ENCODE measurements at regions not wholly inside any gene's neighbourhood (a gene's known extent, or its start where the extent isn't known, plus 50 kb on each side); places are given as distances from the start of the nearest gene placed in this dataset.

DNA sequence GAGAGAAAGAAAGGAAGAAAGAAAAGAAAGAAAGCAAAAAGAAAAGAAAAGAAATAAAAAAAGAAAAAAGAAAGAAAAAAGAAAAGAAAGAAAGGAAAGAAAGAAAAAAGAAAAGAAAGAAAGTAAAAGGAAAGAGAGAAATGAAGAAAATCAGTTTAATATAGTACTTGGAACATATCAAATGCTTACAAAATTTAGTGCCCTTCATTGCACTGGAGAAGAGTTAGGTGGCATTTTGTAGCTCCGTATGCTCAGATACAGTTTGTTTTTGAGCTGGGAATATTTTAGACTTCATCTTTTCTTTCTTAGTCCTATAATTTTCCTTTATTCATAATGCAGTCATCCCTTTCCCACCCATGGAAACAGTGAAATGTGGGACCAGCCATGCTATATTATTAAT lies 56.2 kb upstream of the APP start:
- TF ChIP-seq, protein P1, sequence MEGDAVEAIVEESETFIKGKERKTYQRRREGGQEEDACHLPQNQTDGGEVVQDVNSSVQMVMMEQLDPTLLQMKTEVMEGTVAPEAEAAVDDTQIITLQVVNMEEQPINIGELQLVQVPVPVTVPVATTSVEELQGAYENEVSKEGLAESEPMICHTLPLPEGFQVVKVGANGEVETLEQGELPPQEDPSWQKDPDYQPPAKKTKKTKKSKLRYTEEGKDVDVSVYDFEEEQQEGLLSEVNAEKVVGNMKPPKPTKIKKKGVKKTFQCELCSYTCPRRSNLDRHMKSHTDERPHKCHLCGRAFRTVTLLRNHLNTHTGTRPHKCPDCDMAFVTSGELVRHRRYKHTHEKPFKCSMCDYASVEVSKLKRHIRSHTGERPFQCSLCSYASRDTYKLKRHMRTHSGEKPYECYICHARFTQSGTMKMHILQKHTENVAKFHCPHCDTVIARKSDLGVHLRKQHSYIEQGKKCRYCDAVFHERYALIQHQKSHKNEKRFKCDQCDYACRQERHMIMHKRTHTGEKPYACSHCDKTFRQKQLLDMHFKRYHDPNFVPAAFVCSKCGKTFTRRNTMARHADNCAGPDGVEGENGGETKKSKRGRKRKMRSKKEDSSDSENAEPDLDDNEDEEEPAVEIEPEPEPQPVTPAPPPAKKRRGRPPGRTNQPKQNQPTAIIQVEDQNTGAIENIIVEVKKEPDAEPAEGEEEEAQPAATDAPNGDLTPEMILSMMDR (IDR thresholded peaks at IDR 0.05; ENCODE audit: low read depth, low read length) = no peak
- H3K27me3 ChIP-seq = no peaks in the 10 kb centered on the region
- no peaks in the 10 kb centered on the region for H3K36me3 ChIP-seq
- no peak for DNase-seq (ENCODE audit: low read depth in 1 of 2, low spot score in 1 of 2)
- no peaks in the 10 kb centered on the region for H3K9me3 ChIP-seq (ENCODE audit: low read depth)
- H3K27ac ChIP-seq = no peak overlapping the region
- no peaks in the 10 kb centered on the region for H3K4me1 ChIP-seq (ENCODE audit: low read depth)
- H3K4me3 ChIP-seq = no peak overlapping the region

DNA sequence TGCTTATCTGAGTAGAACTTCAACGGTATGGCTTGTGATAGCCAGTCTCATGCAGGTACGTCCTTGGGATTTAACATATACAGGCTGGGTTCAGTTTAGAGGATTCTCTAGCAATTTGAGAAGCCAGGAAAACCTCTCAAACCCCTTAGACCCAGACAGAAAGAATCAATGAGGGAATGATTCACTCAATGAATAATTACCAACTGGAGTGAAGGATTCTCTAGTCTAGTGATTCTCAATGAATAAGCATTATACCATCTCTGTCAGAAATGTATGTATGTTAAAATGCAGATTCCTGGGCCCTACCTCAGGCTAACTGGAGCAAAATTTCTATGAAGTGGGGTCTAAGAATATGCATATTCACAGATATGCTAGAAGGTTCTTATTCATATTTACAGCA lies 54.5 kb upstream of the APP start:
- H3K27ac ChIP-seq = no peak overlapping the region
- DNase-seq (ENCODE audit: low read depth in 1 of 2, low spot score in 1 of 2) = no peak
- TF ChIP-seq, protein P1 (IDR thresholded peaks at IDR 0.05; ENCODE audit: low read depth, low read length) = no peak
- H3K27me3 ChIP-seq = no peaks in the 10 kb centered on the region
- no peaks in the 10 kb centered on the region for H3K36me3 ChIP-seq
- H3K4me3 ChIP-seq = no peak overlapping the region
- no peaks in the 10 kb centered on the region for H3K9me3 ChIP-seq (ENCODE audit: low read depth)
- no peaks in the 10 kb centered on the region for H3K4me1 ChIP-seq (ENCODE audit: low read depth)

DNA sequence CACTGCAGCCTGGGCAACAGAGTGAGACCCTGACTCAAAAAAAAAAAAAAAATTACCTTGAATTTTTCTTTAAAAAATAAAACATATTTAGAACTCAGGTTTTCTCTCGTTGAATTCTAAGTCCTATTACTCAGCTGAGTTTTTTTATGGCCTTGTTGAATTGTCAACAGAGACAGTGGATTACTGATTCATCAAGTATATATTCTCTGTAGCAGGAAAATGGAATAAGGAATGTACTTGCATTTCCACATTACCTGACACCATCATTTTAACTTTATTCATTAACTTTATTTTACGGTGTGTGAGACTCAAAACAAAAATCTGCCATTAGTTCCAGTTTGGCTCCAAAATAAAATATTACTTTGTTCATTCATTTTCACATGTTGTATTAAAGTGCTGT lies 53.8 kb upstream of the APP start:
- TF ChIP-seq, protein P1 (IDR thresholded peaks at IDR 0.05; ENCODE audit: low read depth, low read length) = no peak
- no peaks in the 10 kb centered on the region for H3K4me1 ChIP-seq (ENCODE audit: low read depth)
- no peaks in the 10 kb centered on the region for H3K9me3 ChIP-seq (ENCODE audit: low read depth)
- H3K36me3 ChIP-seq = no peaks in the 10 kb centered on the region
- no peak for DNase-seq (ENCODE audit: low read depth in 1 of 2, low spot score in 1 of 2)
- no peak overlapping the region for H3K4me3 ChIP-seq
- H3K27me3 ChIP-seq = no peaks in the 10 kb centered on the region
- no peak overlapping the region for H3K27ac ChIP-seq

Data from cardiac muscle cell (in vitro differentiated cells and primary cell).